IPS DF 19.7 (cell line): ENCODE measurements at regions not wholly inside any gene's neighbourhood (a gene's known extent, or its start where the extent isn't known, plus 50 kb on each side); places are given as distances from the start of the nearest gene placed in this dataset.

Source experiments
- DNase-seq: peaks from one replicate; pipeline ENCODE4 v3.0.0-alpha.2; 2013; ENCODE audit warnings: low read depth, low spot score

DNA sequence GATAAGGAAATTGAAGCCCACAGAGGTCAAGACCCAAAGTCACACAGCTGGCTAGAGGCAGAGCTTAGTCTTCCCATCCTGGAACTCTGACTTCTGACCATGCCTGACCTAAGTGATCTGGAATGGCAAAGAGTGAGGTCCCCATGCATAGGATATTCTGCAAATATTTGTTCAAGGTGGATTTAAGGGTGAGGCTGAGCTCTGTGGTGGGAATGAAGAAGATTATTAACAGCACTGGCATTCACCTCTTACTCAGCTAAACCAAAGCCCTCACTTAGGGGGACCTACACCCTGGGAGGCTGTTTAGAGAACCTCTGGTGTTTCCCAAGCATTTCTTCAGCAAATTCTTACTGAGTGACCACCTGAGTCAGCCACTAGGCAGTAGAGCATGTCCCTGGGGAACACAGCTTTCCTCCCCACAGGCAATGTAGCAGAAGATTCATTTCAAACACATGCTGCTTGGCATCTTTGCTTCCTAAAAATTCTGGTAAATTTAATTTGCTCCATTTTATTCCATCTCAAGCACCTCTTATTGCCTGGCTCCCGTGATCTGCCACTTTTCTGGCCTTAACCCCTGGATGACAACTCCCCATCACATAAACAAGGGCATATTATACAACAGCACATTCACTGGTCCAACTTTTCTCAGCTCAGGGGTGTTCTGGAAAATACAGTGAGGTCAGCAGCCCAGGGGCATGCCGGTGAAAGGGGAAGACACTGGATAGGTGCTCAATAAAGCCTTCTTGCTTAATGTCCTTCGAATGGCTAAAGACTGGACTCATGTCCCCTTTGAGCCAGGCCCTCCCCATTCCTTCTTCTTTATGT, 176.0 kb downstream of the ABHD5 start:
- no peak for DNase-seq

DNA sequence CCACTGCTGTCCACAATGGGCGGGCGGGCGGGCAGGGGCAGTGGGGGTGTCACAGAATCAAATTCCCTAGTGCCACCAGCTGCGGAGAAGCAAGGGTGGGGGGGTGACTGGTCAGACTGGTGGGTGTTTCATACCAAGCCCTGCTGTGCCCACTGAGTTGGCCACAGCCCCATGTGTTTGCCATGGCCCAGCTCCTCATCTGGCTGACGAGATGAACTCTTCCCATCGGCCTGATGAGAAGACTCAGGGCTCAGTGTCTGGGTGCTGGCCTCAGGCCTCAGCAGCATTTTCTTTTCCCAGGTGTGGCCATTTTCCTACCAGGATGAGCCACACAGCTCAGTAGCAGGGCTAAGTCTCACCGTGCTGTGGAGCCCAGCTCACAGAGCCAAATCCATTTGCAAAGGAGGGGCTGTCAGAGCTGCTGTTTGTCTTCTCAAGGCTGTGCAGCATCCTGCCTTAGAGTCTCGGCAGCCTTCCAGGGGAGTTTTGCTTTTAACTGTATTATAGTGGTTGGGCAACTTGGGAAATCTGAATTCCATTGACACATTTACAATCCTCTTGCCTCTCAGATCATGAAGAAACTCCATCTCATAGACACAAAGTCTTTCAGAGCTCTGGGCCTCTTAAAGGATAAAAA, 176.8 kb downstream of the ABHD5 start:
- DNase-seq = no peak

DNA sequence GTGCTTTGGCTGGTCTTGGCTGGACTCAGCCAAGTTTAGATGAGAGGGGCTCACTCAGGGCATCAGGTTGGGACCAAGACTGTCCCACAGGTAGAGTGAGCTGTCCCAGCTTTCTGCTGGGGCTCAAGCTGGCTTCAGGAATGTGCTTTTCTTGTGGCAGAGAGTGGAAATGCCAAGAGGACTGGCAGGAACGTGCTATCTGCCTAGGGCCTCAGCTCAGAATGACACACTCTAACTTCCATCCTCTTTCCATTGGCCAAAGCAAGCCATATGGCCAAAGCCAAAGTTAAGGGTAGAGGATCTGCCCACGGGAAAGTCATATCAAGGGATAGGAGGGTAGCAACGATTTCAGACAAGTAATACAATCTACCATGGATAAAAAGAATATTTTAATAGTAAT, 178.8 kb downstream of the ABHD5 start:
- DNase-seq = no peak

DNA sequence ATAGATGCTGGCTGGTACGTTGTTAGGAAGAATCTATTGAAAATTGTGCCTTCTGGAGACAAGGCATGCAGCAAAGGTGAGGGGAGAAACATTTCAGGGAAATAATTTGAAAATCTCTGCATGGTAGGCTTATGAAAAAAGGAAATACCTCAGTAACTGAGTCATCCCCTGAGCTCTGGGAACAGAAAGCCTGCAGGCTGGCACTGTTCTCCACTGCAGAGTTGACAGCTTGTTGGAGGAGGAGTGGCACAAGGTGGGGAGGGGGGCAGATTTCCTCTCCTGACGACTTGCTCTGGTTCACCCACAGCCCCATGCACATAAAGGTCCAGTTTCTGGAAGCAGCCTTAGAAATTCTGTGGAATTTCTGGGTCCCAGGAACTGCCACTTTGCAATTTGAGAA, 179.4 kb downstream of the ABHD5 start:
- DNase-seq = no peak

DNA sequence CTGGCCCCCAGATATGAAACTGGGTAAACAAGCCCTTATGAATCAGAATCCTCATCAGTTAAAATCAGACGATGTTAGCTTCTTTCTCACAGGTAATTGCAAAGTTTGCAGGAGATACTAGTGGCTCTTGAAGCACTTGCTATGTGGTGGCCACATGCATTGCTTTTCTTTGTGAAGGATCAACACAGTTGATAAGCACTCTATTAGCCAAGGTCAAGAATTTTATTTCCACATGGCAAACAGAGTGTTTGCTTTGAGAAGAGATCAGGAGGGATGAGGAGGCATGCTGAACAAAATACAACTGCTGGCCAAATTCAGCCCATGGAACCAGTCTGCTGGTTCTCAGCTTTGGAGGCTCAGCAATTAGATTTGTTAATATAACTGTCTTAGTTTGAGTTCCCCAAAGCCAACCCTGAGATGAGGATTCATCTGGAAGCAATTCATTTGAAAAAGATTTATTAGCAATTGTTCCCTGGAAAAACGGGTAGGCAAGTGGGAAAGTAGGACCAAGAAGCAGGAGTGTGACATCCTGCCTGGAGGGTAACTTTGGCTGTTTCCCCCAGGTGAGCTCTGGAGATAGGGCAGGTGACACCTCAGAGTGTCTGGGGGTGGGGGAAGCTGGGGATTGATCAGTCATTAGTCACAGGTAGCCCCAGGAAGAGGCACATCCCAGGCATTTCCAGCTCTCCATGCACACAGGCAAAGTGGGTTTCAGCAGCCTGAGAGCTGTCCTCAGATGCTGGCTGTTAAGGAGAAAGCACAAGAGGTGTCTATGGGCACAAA, 180.3 kb downstream of the ABHD5 start:
- no peak for DNase-seq

DNA sequence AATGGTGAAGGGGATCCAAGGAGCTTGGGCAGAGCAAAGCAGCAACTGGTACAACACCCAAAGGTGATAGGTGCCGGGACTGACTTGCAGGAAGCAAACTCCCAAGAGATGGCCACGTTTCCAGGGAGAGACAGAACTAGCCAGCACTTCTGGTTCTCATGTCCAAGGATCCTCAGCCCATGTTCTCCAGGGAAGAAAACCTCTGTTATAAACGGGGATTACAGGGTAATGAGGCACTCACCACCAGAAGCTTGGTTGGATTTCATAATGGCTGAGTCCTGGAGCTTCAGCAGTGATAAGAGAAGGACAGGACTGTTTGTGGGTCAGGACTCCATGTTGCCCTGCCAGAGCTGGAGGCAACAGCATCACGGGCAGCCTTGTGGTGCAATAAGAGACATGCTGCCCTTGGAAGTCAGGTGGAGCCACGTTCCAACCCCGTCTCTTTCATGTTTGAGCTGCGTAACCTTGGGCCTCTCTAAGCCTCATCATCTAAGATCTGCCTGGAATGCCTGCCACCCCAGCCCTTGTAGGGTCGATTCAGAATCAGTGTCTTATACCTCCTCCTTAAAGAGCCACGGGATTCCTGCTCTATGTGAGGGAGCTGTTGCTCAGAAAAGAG, 181.0 kb downstream of the ABHD5 start:
- DNase-seq = no peak

DNA sequence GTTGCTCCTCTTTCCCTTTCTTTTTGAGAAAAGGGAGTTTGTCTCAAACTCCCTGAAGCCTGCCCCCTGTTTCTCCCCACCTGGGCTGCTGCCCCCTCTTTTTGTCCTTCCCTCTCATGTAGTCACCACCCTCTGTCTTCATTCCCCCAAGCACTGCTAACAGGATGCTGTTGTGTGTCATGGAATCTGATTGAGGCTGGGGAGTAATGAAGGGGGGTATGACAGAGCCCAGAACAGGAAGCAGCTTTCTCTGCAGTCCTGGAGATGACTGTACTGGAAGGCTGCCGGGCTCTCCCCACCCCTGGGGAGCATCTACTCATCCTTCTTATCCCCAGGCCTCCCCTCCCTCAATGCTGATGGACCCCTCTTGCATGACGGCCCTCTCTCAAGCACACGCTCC, 181.6 kb downstream of the ABHD5 start:
- no peak for DNase-seq

DNA sequence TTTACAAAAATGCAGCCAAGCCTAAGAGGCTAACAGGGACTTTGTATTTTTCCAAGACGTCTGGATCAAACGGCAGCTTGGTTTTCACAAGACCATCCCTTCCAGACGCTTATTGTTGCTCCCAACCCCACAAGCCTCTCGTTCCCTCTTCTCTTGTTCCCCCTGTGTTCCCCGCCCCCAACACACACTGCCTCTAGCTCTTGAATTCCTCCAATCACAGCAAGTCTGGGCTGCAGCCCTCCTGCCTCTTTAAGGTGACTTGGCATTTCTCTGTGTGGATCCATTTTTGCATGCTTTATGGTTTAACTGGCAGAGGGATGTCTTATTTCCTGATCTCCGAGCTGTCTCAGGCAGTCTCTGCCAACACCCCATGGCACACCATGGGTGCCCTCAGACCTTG, 182.2 kb downstream of the ABHD5 start:
- no peak for DNase-seq

DNA sequence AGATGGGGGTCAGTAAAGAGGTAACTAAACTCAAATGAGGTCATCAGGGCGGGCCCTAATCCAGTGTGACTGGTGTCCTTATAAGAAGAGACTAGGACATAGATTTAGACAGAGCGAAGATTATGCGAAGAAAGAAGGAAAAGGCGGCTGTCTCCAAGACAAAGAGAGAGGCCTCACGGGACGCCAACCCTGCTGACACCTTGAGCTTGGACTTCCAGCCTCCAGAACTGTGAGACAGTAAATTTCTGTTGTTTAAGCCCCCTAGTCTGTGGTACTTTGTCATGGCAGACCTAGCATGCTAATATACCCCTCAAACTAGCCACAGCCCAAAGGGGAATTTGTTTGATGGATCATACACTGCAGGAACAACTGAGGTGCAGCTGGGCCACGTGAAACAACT, 183.0 kb downstream of the ABHD5 start:
- DNase-seq = no peak

DNA sequence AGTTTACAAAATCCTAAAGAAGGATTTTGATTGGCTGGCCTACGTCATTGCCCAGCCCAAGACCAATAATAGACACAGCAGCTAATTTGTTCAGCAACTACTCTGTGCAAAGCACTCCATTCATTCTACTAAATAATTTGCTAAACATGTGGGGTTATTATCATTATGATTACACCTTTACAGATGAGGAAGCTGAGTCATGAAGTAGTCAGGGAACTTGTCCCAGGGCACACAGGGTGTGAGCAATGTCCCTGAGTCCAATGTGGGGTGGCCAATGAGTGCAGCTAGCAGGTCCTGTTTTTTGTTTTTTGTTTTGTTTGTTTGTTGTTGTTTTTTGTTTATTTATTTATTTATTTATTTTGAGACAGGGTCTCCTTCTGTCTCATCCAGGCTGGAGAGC, 183.6 kb downstream of the ABHD5 start:
- no peak for DNase-seq

DNA sequence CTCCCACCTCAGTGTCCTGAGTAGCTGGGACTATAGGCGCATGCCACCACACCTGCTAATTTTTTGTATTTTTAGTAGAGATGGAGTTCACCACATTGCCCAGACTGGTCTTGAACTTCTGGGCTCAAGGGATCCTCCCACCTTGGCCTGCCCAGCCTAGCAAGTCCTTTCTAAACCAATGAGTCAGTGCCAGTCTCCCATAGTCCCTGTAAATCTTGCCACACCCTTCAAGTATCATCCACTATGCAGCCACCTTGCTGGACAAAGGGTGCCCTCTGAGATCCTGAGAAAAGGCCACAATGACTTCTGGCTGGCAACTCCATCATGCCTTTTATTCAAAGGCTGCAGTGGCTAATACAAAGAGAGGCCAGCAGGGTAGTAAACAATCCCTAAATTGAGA, 184.0 kb downstream of the ABHD5 start:
- DNase-seq = no peak

DNA sequence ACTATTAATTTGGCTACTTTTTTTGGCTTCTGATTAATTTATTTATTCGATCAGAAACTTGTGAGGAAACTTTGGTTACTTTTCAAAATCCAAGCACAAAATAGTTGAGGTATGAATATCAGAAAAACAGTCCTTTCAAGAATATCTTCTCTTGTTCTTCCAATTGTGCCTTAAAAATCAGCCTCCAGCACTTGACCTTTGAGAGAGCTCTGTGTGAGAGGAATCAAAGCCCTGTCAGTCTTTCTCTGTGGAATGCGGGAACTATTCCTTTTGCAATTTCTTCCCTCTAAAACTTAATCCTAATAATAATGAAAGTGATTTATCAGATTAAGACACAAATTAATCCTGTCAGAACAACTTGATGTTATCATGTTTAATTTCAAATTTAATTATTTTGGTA, 185.9 kb downstream of the ABHD5 start:
- no peak for DNase-seq

DNA sequence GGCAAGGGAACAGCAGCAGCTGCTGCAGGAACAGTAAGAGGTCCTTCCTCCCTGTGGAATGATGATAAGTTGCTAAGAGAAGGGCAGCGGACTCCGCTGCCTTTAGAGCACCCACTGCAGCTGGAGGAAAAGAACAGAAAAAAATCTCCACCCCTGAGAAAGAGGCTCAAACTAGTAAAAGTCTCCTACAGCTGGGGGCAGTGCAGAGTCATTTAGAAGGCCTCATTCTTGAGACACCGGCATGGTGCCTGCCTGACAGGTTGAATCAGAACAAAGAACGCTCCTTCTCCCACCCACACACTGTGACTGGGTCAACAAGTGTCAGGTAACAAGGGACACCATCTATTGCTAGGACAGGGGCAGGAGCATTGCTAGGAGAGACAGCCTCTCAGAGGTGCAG, 188.4 kb downstream of the ABHD5 start:
- DNase-seq = peak; percentile 91

DNA sequence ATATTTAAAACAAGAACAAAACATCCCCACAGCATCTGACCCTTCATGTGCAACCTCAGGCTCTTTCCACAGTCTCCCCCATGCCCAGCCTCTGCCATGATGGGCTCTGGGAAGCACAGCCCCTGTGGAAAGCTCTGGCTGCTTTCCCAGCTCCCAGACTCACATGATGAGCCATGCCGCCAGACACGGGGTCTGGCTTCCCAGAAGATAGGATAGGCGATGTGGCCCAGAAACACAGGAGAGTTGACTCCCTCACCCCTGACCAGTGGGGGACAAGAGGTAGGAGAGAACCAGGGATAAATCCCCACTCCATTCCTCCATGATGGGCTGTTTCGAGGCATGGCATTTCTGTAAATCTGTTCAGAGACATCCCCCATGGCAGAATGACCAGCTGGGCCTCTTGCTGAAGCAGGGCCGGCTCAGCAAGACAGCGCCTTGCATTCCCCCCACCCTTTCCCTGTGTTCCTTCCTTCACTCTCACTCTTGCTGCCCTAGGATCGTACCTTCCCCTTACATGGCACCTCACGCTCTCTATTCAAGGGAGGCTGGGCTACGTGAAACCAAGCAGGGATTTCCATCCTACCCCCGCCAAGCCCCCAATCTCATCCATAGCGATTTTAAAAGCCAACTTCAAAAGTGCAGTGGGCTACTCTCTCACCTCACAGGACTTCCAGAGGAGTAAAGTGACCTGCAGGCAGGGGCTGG, 192.4 kb downstream of the ABHD5 start:
- no peak for DNase-seq

DNA sequence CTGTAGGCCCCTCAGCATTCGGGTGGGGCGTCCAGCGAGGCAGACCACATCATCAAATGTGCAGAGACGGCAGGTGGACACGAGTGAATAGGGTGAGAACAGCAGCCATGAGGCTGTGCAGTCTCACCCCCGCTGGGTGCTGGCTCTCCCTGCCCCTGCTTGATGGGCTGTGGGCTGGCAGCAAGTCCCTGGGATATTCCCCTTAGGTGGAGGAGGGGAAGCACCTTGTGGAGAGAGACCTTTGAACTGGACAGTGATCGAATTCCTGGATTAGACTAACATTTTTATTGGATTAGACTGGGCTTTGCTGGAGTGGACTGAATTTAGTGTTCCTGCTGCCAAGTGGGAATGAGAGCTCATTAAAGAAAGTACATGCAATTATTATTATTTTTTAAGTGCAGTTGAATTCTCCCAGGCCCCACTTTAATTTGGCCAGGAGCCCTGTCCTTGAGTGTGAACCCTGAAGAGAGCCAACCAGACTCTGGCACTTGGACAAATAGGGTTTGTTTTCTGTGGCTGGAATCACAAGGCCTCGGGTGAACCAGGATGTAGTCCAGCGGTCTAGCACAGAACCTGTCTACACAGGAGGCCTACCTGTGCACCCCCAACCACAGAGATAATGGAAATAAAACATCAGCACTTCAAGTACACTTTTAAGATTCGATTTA, 193.1 kb downstream of the ABHD5 start:
- DNase-seq = no peak

DNA sequence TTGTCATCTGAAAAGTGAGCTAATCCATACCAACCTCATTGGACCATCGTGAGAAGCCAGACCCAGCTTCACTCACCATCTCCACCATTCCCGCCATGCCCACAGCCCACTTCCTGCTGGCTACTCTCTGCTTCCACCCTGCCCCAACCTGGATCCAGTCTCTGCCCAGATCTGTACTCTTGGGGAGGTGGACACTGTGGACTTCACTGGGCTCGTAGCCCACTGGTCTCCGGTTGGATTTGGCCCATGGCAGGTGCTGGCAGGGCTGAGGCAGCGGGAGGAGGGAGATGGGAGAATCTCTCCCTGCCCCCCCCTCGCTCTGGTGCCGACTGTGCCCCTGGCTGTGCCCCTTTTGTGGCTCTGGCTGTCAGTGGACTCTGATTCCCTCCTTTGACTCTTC, 193.8 kb downstream of the ABHD5 start:
- DNase-seq = no peak

DNA sequence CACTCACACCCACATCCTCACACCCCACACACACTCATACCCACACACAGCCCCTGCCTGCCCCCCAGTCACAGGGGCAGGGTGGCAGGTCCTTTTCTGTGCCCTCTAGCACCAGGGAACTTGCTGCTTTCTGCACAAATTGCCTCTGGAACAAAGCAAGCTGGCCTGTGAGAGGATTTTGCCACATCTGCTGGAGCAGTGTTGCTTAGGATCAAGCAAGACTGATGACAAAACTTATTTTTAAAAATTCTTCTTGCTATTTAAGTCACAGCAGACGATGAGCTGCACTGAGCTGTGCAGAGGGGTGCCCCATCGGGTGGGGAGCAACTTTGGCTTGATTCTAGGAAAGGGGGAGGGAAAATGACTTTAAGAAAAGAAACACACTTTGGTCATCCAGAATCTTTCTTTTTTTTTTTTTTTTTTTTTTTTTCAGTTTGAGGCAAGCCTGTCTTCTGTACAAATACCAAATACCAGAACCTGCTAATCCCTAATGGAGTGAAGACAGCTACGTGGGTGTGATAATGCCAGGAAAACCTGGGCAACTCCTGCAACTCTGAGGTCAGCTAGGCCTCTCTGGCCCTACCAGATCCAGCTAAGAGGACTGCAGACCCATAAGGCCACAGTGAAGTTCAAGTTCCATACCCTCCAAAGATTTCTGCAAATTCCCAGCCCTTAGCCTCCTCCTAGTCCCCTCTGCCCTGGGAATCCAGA, 195.3 kb downstream of the ABHD5 start:
- no peak for DNase-seq

DNA sequence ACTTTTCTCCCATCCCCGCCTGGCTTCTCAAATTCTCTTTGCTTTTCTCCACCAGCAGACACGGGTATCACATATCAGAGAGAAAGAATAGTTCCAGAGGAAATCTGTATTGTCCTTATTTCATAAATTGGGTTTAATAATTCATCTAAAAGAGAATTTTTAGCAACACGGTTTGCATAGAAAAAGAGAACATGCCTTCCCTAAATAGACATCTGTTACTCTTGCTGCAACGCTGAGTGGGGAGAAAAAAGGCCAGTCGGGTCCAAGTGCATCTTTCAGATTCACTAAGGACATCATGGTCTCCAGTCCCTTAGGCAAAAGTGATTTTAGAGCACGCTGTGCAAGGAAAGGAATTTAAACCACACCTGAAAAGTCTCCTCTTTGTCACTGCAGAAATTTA, 201.3 kb downstream of the ABHD5 start:
- no peak for DNase-seq

DNA sequence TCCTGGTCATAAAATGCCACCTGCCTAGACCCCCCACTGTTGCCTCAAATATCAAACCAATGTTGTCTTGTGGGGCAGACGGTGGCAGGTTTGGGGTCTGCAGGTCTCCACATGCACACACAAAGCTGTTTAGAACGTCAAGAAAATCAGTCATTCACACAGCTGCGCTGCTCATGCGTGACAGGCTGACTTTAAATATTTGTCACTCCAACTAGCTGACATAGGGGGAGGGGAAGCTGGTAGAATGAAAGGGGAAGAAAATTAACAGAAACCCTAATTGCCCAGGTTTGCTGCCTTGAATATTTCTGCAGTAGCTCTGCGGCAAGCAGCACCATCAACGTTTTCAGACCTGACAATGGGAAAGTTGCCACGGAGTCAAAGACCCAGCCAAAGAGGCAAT, 201.8 kb downstream of the ABHD5 start:
- no peak for DNase-seq

DNA sequence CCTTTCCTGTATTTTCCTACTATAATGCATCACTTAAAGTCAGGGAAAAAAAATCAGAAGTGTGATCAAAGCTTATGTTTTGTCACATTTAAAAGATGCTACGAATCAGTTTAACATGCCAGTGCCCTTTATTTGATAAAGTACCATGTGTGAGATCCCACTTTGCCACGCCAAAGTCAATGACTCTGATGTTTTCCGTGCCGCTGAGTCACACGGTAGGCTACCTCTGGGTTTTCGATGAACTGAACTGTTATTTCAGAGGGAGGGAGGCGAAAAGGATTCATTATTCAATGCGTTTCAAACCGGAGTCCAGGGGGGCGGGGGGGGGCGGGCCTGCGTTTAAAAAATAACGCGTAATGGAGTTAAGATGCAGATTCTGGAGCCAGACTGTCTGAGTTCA, 203.0 kb downstream of the ABHD5 start:
- no peak for DNase-seq
